Epithelial cell of proximal tubule (primary cell): ENCODE measurements at regions not wholly inside any gene's neighbourhood (a gene's known extent, or its start where the extent isn't known, plus 50 kb on each side); places are given as distances from the start of the nearest gene placed in this dataset.
"Not testable (repeated sequence)": the region's sequence is repeated elsewhere in the genome, so short reads cannot be mapped to it uniquely, and the experiment has no call there.

Experiments
- DNase-seq: peaks from one replicate; pipeline ENCODE4 v3.0.0-alpha.2; 2011; ENCODE audit warnings: low read depth
- H3K4me3 ChIP-seq: 2 replicates; pipeline ENCODE4 v1.5.1; 2011; ENCODE audit warnings: low read depth, mild to moderate bottlenecking, low read length
- TF ChIP-seq, protein P1 (sequence below): conservative IDR thresholded peaks from 2 replicates; pipeline ENCODE4 v1.5.1; 2012; ENCODE audit warnings: low read depth, mild to moderate bottlenecking, low read length

GRCh38 chr6:165135889-165136288 lies 173.5 kb downstream of the C6orf118 start:
- no peak overlapping the region for H3K4me3 ChIP-seq
- DNase-seq = no peak
- TF ChIP-seq, protein P1, sequence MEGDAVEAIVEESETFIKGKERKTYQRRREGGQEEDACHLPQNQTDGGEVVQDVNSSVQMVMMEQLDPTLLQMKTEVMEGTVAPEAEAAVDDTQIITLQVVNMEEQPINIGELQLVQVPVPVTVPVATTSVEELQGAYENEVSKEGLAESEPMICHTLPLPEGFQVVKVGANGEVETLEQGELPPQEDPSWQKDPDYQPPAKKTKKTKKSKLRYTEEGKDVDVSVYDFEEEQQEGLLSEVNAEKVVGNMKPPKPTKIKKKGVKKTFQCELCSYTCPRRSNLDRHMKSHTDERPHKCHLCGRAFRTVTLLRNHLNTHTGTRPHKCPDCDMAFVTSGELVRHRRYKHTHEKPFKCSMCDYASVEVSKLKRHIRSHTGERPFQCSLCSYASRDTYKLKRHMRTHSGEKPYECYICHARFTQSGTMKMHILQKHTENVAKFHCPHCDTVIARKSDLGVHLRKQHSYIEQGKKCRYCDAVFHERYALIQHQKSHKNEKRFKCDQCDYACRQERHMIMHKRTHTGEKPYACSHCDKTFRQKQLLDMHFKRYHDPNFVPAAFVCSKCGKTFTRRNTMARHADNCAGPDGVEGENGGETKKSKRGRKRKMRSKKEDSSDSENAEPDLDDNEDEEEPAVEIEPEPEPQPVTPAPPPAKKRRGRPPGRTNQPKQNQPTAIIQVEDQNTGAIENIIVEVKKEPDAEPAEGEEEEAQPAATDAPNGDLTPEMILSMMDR = no peak

DNA sequence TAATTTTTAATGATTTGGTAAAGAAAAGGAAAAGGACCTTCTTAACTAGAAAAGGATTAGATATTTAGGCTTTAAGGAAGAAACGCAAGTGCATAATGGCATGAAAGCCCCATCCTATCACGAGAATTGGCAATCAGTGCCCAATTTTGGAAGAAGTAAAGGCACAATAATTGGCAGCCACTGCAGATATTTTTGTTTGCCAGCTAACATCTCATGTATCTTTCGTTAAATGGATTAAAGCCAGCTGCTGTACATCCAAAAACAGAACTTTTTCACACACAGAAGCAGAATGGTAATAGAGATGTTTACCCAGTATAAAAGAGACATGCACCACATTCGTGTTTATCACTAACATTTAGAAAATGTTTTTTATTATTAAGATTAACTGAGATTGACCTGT lies 180.3 kb downstream of the C6orf118 start:
- TF ChIP-seq, protein P1 = no peak

DNA sequence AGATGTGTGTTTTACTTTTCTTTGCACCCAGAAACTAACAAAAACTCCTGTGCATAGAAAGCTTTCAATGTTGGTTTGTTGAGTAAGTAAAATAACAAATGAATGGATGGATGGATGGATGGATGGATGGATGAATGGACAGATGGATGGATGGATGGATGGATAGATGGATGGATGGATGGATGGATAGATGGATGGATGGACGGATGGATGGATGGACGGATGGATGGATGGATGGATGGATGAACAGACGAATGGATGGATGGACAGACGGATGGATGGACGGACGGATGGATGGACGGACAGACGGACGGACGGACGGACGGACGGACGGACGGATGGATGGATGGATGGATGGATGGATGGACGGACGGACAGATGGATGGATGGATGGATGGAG lies 181.7 kb downstream of the C6orf118 start:
- DNase-seq, H3K4me3 ChIP-seq: not testable (repeated sequence)

More for the DNA sequence above, 180.3 kb downstream of the C6orf118 start:
- no peak overlapping the region for H3K4me3 ChIP-seq
- DNase-seq = no peak

GRCh38 chr6:165124681-165125080 lies 184.7 kb downstream of the C6orf118 start:
- not testable (repeated sequence) for DNase-seq, H3K4me3 ChIP-seq

DNA sequence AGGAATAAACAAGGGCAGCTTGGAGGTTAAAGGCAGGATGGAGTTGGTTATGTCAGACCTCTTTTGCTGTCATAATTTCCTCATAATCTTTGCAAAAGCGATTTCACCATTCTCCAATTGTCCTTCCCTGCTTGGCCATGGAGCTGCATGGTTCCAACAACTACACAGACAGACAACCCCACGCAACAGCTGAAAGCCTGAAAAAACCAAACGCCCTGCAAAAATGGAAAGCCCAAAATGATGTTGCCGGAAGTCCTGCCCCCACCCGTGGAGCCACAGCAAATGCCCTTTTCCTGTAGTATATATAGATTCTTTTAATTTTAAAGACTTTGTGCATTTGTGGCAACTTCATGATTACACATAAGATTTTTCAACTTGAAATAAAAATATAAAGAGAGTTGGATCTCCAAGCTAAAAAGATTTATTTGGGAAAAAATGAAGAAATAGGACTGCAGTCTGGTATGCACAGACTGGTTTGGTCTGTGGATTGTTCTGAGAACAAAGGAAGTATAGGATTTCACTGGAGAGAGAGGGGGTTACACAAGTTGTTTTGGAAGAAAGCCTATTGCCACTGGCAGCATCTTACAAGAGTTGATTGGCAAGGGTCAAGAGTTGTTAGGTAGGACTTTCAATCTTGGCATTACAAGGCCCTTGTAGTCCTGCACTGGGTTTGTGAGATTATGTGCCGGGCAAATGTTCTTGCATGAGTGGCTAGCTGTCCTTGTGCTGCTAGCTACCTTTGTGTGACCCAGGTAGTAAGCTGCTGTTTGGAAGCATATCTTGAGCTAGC lies 190.0 kb downstream of the C6orf118 start:
- TF ChIP-seq, protein P1 = no peak
- H3K4me3 ChIP-seq = no peak overlapping the region
- no peak for DNase-seq

DNA sequence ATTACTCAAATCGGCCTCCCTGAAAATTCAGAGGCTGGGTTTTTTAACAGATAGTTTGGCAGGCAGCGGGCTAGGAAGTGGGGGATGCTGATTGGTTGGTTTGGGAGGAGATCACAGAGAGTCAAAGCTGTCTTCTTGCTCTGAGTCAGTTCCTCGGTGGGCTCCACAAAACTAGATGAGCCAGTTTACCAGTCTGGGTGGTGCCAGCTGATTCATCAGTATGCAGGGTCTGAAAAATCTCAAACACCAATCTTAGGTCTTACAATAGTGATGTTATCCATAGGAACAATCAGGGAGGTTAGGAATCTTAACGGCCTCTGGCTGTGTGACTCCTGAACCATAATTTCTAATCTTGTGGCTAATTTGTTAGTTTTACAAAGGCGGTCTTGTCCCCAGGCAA lies 190.7 kb downstream of the C6orf118 start:
- TF ChIP-seq, protein P1 = no peak
- no peak overlapping the region for H3K4me3 ChIP-seq
- DNase-seq = no peak

DNA sequence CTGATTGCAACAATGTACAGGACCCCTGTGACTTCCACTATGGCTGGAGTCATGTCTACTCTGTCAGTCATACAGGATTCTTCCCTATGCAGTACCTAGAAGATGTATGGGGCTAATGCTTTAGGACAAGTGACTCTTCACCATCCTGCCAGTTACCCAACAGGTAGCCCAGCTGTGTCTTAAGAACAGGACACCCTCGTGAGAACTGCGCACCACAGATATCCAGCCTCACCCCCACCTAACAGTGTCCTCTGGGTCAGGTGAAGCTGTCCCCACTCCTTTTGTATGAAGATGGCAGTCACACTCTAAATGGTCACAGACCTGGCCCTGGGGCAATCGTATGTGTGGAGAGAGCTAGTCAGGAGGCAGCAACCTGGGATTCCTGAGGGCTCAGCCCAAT lies 191.6 kb downstream of the C6orf118 start:
- TF ChIP-seq, protein P1 = no peak
- H3K4me3 ChIP-seq = no peak overlapping the region
- no peak for DNase-seq

DNA sequence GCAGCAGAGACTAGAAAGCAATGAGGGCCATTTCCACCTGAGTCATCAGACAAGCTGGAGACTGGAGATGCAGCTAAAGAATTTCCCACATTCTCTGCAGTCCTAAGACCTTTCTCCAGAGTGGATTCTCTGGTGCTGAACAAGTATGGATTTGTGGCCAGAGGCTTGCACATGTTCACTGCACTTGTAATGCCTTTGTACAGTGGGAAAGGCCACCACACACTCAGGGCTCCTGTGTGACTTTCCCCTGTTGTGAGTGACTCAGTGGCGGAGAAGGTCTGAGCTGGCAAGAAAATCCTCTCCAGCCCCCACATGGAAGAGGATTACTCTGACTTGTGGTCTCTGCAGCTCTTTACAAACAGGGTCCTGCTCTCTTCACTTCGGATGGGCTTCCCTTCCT lies 192.3 kb downstream of the C6orf118 start:
- no peak for DNase-seq
- TF ChIP-seq, protein P1 = no peak
- no peak overlapping the region for H3K4me3 ChIP-seq
